Mucosa of descending colon (tissue), 3 donors: ENCODE measurements at regions not wholly inside any gene's neighbourhood (a gene's known extent, or its start where the extent isn't known, plus 50 kb on each side); places are given as distances from the start of the nearest gene placed in this dataset.

Source experiments
- ATAC-seq: fragments of 200-7000 bp; cut with Tn5 transposase; one replicate; pipeline ENCODE4 v1.9.1; 2020; ENCODE audit warnings: mild to moderate bottlenecking, moderate library complexity
- DNase-seq, 3 donors: peaks; one replicate each; pipeline ENCODE4 v3.0.0-alpha.2; 2020
- H3K36me3 ChIP-seq: fragments of 200-600 bp; one replicate; pipeline ENCODE4 v1.8.0; 2021; ENCODE audit warnings: low read depth, mild to moderate bottlenecking
- H3K4me1 ChIP-seq: fragments of 200-600 bp; one replicate; pipeline ENCODE4 v1.8.0; 2021; ENCODE audit warnings: low read depth, mild to moderate bottlenecking
- H3K4me3 ChIP-seq: fragments of 200-600 bp; one replicate; pipeline ENCODE4 v1.8.0; 2021; ENCODE audit warnings: mild to moderate bottlenecking
- H3K9me3 ChIP-seq: fragments of 200-600 bp; one replicate; pipeline ENCODE4 v1.8.0; 2021; ENCODE audit warnings: mild to moderate bottlenecking
- intact Hi-C, 2 donors: fragments of 100-400 bp; cut with DNase I in 1 of 2; cut with micrococcal nuclease in 1 of 2; formaldehyde crosslinking; loops; one replicate each; pipeline versions ENCODE4 v1.11.0 to v1.11.1; 2022; cut with DNase I, micrococcal nuclease
- TF ChIP-seq, protein P1 (sequence below): fragments of 200-600 bp; IDR thresholded peaks from one replicate; pipeline ENCODE4 v1.8.0; 2022; ENCODE audit warnings: antibody characterized with exemption, mild to moderate bottlenecking
- donor health status: DM: no; HTN: no; CAD: no; lungs with moderate emphysema.
- donor health status: DM: no; HTN: no; CAD: no.
- donor health status: DM: no; HTN: yes; CAD: no.

DNA sequence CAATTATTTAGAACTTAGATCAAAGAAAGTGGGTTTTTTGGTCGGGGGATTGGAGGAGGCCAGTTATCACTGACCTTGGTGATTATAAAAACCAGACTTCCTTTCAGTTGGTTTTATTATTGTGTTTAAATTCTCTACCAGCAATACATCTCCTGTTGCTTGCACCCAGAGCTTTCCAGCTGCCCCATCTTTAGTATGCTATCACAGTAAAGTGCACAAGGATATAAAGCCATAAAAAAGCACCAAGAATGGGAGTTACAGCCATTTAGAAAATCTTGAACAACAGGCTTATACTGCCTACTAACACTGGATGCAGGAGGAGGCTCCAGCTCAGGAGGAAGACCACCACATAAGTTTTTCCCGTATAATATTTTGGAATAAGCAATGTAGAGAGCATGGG is 148.7 kb upstream of the OSR1 start:
- peak; percentile 55 for ATAC-seq
- Histone ChIP-seq H3K9me3 (no peaks in the 10 kb centered on the region), H3K36me3 (no peaks in the 10 kb centered on the region), H3K4me3 (no peak overlapping the region), H3K4me1 (peaks cover 5% of the 10 kb centered on the region)
- TF ChIP-seq, protein P1, sequence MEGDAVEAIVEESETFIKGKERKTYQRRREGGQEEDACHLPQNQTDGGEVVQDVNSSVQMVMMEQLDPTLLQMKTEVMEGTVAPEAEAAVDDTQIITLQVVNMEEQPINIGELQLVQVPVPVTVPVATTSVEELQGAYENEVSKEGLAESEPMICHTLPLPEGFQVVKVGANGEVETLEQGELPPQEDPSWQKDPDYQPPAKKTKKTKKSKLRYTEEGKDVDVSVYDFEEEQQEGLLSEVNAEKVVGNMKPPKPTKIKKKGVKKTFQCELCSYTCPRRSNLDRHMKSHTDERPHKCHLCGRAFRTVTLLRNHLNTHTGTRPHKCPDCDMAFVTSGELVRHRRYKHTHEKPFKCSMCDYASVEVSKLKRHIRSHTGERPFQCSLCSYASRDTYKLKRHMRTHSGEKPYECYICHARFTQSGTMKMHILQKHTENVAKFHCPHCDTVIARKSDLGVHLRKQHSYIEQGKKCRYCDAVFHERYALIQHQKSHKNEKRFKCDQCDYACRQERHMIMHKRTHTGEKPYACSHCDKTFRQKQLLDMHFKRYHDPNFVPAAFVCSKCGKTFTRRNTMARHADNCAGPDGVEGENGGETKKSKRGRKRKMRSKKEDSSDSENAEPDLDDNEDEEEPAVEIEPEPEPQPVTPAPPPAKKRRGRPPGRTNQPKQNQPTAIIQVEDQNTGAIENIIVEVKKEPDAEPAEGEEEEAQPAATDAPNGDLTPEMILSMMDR: no peak
- intact Hi-C loops: no loop called here
- no peak for DNase-seq

DNA sequence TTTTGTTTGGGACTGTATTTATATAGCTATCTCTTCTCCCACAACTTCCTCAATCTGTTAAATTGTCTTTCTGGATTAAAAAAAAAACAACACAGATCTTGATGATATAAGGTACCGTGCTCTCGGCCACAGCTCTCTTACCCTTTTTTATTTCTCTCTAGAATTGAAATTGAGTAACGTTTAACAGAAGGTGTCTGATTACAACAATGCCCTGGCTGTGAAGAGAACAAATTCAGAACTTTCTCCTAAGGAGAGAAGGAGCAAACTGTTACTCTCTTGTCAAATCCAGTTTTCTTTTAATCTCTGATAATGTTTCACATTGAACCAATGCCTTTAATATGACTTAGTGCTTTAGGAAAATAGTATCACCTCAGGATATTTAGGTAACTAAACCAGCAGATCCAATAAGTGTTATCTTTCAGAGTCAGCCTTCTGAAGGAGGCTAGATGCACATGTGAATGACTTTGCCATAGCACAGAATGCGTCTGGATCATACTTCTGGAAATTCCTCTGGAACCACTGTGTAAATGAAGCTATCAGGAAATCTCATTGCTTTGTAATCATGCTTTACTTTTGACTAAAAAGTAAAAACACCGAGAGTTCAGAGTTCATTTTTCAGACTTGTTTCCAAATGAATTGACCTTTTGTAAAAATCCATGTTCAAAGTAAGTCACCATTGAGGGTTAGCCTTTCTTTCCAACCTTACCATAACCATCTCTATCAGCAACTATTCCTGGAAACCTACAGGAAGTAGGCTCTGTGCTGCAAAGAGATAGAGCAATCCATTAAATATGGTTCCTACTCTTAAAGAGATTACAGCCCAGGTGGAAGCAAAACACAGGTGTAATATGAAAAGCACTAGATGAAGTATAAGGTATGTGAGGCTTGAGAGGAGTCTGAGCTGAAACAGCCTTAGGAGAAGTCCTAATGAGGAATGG is 147.0 kb upstream of the OSR1 start:
- intact Hi-C loops: no loop called here
- no peak for DNase-seq
- H3K4me3 ChIP-seq: no peak overlapping the region
- H3K9me3 ChIP-seq: no peaks in the 10 kb centered on the region
- ATAC-seq: no peak
- H3K36me3 ChIP-seq: no peaks in the 10 kb centered on the region
- TF ChIP-seq, protein P1: no peak
- H3K4me1 ChIP-seq: peaks cover 5% of the 10 kb centered on the region

DNA sequence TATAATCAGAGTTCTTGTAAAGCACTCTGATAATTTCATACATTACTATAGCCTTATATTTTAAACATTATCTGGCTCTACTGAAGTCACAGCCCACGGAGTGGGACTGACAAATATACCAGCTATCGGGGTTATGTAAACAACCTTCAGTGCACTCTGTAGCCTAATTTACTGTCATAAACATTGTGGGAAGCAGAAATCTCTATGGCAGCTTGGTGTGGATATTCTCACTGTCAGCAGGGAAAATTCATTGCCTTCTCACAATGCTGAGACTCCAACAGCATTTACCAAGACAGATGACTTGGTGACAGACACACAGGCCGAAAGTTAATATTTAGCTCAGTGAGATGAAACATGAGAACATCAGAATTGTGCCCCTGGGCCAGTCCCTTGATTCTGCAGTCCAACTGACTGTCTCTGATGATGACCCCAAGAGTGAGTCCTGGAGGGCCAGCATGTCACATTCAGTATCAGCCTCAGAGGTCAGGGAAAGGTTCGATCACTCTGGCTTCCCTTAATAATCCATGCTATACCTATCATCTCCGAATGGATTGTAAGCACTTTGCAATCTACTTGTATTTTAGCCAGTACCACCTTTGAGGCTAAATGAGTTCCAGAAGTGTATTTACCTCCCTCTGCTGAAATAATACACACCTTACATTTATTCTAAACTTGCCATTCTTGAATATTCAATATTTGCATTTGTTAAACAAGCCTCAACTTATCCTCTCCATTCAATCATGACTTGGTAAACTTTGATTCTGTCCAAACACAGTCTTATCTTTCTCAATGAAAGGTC is 146.2 kb upstream of the OSR1 start:
- DNase-seq: no peak
- intact Hi-C loops: no loop called here
- Histone ChIP-seq H3K36me3 (no peaks in the 10 kb centered on the region), H3K4me3 (no peak overlapping the region), H3K9me3 (no peaks in the 10 kb centered on the region), H3K4me1 (peaks cover 5% of the 10 kb centered on the region)
- TF ChIP-seq, protein P1: no peak
- peak; percentile 82 for ATAC-seq

DNA sequence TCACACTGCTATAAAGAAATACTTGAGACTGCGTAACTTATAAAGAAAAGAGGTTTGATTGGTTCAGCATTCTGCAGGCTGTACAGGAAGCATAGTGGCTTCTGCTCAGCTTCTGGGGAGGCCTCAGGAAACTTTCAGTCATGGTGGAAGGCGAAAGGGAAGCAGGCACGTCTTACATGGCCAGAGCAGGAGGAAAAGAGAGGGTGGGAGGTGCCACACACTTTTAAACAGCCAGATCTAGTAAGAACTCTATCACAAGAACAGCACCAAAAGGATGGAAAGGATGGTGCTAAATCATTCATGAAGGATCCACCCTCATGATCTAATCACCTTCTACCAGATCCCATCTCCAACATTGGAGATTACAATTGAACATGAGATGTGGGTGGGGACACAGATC is 145.5 kb upstream of the OSR1 start:
- intact Hi-C loops: no loop called here
- Histone ChIP-seq H3K9me3 (no peaks in the 10 kb centered on the region), H3K36me3 (no peaks in the 10 kb centered on the region), H3K4me1 (peaks cover 5% of the 10 kb centered on the region), H3K4me3 (no peak overlapping the region)
- ATAC-seq (no peak), DNase-seq (no peak)
- TF ChIP-seq, protein P1: no peak

DNA sequence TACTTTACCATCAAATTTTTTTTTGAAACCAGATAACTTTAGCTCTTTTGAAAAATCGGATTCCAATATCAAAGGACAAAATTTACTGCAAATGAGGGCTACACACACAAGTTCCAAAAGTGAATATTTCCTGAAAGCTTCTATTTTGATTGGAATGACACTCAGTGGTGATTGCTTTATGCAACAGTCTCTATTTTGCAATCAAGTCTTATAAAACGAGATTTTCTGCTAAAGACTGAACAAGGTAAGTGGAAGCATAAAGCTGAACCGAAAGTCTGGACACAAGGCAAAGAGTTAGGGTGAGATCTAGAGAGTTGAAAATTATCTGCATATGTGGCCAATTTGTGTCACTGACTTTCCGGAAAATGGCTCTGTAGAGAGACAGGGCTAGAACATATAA is 145.0 kb upstream of the OSR1 start:
- TF ChIP-seq, protein P1: no peak
- H3K9me3 ChIP-seq: no peaks in the 10 kb centered on the region
- DNase-seq (no peak), ATAC-seq (no peak)
- H3K36me3 ChIP-seq: no peaks in the 10 kb centered on the region
- peaks cover 5% of the 10 kb centered on the region for H3K4me1 ChIP-seq
- H3K4me3 ChIP-seq: no peak overlapping the region
- intact Hi-C loops: no loop called here
